ENCODE measurements at regions not wholly inside any gene's neighbourhood (a gene's known extent, or its start where the extent isn't known, plus 50 kb on each side); places are given as distances from the start of the nearest gene placed in this dataset.

GRCh38 chr4:123524958-123525628, 128.5 kb downstream of the SPRY1 start:
- Histone ChIP-seq H3K4me1 (no peaks in the 10 kb centered on the region), H3K4me3 (no peak overlapping the region), H3K9me3 (no peaks in the 10 kb centered on the region), H3K27me3 (no peaks in the 10 kb centered on the region), H3K36me3 (no peaks in the 10 kb centered on the region), H3K27ac (no peak overlapping the region)
- WGBS, 2 donors: 95% methylated on average over 5 of the region's 5 CpGs
- intact Hi-C loops (cut with DNase I): no loop called here
- no peak for TF ChIP-seq CTCF (IDR thresholded peaks at IDR 0.05)
- DNase-seq (no peak), ATAC-seq (no peak)

- Histone ChIP-seq H3K4me3 (no peak overlapping the region), H3K27me3 (no peaks in the 10 kb centered on the region), H3K4me1 (no peaks in the 10 kb centered on the region), H3K9me3 (no peaks in the 10 kb centered on the region), H3K27ac (no peak overlapping the region), H3K36me3 (no peaks in the 10 kb centered on the region)
- intact Hi-C loops (cut with DNase I): no loop called here
- DNase-seq (no peak), ATAC-seq (no peak)
- WGBS, 2 donors: 57 to 60% methylated on average over 2 of the region's 2 CpGs
- no peak for TF ChIP-seq CTCF (IDR thresholded peaks at IDR 0.05)
Observed at GRCh38 chr4:123526511-123526910, 129.9 kb downstream of the SPRY1 start.

- no peak overlapping the region for H3K4me3 ChIP-seq
- no peaks in the 10 kb centered on the region for H3K27me3 ChIP-seq
- no peaks in the 10 kb centered on the region for H3K36me3 ChIP-seq
- WGBS, 2 donors: 74 to 92% methylated on average over 3 of the region's 3 CpGs
- DNase-seq: no peak
- H3K27ac ChIP-seq: no peak overlapping the region
- TF ChIP-seq CTCF (IDR thresholded peaks at IDR 0.05): no peak
- H3K4me1 ChIP-seq: no peaks in the 10 kb centered on the region
- intact Hi-C loops (cut with DNase I): no loop called here
- H3K9me3 ChIP-seq: peaks cover 0 to 6% (median 0%) of the 10 kb centered on the region in 11 donors
- no peak for ATAC-seq
Observed at GRCh38 chr4:123528501-123529277, 132.1 kb downstream of the SPRY1 start.

- ATAC-seq: no peak
- Histone ChIP-seq H3K4me3 (no peak overlapping the region), H3K36me3 (no peaks in the 10 kb centered on the region), H3K27me3 (no peaks in the 10 kb centered on the region), H3K27ac (no peak overlapping the region), H3K9me3 (peaks cover 0 to 12% (median 3%) of the 10 kb centered on the region in 11 donors), H3K4me1 (no peaks in the 10 kb centered on the region)
- intact Hi-C loops (cut with DNase I): no loop called here
- no peak for DNase-seq
- 95 to 96% methylated on average over 2 of the region's 2 CpGs for WGBS, 2 donors
- no peak for TF ChIP-seq CTCF (IDR thresholded peaks at IDR 0.05)
Observed at GRCh38 chr4:123529278-123529568, 132.6 kb downstream of the SPRY1 start.
